Middle frontal gyrus (tissue), 1 donor: ENCODE measurements at regions not wholly inside any gene's neighbourhood (a gene's known extent, or its start where the extent isn't known, plus 50 kb on each side); places are given as distances from the start of the nearest gene placed in this dataset.

ENCODE experiments used
- DNase-seq: peaks from one replicate; pipeline ENCODE4 v3.0.0-alpha.2; 2015; ENCODE audit warnings: low spot score; ENCODE audit errors: extremely low spot score

- no peak for DNase-seq
These were observed 227.3 kb upstream of the RAB6C start for GRCh38 chr2:129752176-129752575.

GRCh38 chr2:129752686-129753085, 226.8 kb upstream of the RAB6C start:
- no peak for DNase-seq

GRCh38 chr2:129753261-129753660, 226.2 kb upstream of the RAB6C start:
- DNase-seq = no peak

GRCh38 chr2:129754421-129754820, 225.0 kb upstream of the RAB6C start:
- DNase-seq = no peak

GRCh38 chr2:129754831-129755230, 224.6 kb upstream of the RAB6C start:
- no peak for DNase-seq

GRCh38 chr2:129755786-129756185, 223.7 kb upstream of the RAB6C start:
- no peak for DNase-seq

- no peak for DNase-seq
These were observed 223.2 kb upstream of the RAB6C start for GRCh38 chr2:129756276-129756675.

GRCh38 chr2:129757366-129757914, 222.0 kb upstream of the RAB6C start:
- no peak for DNase-seq

- no peak for DNase-seq
These were observed 221.3 kb upstream of the RAB6C start for GRCh38 chr2:129757915-129758783.

- DNase-seq = no peak
These were observed 220.5 kb upstream of the RAB6C start for GRCh38 chr2:129758784-129759471.

GRCh38 chr2:129759472-129760010, 219.9 kb upstream of the RAB6C start:
- DNase-seq = no peak

- no peak for DNase-seq
These were observed 218.8 kb upstream of the RAB6C start for GRCh38 chr2:129760669-129761068.

- DNase-seq = no peak
These were observed 217.9 kb upstream of the RAB6C start for GRCh38 chr2:129761569-129762021.

GRCh38 chr2:129762386-129763189, 216.9 kb upstream of the RAB6C start:
- DNase-seq = no peak

GRCh38 chr2:129763190-129763846, 216.1 kb upstream of the RAB6C start:
- DNase-seq = no peak

- DNase-seq = no peak
These were observed 215.5 kb upstream of the RAB6C start for GRCh38 chr2:129763966-129764365.

GRCh38 chr2:129764376-129765325, 214.8 kb upstream of the RAB6C start:
- no peak for DNase-seq

- DNase-seq = no peak
These were observed 214.2 kb upstream of the RAB6C start for GRCh38 chr2:129765326-129765677.

GRCh38 chr2:129765678-129766351, 213.7 kb upstream of the RAB6C start:
- DNase-seq = no peak
